HFFc6 (cell line): ENCODE measurements at regions not wholly inside any gene's neighbourhood (a gene's known extent, or its start where the extent isn't known, plus 50 kb on each side); places are given as distances from the start of the nearest gene placed in this dataset.

Experiments used
- DNase-seq: peaks from one replicate; pipeline ENCODE4 v3.0.0-alpha.2; 2018
- H3K27ac Mint-ChIP-seq: 2 replicates; pipeline ENCODE4 v1.8.0; 2020; ENCODE audit warnings: mild to moderate bottlenecking, mixed read lengths
- H3K27me3 Mint-ChIP-seq: 2 replicates; pipeline ENCODE4 v1.8.0; 2021; ENCODE audit warnings: mild to moderate bottlenecking, moderate library complexity, mixed read lengths; ENCODE audit not compliant: insufficient read depth
- H3K36me3 Mint-ChIP-seq: 2 replicates; pipeline ENCODE4 v1.8.0; 2021; ENCODE audit warnings: low read depth, mixed read lengths
- H3K4me1 Mint-ChIP-seq: 2 replicates; pipeline ENCODE4 v1.8.0; 2020; ENCODE audit warnings: low read depth, mixed read lengths
- H3K4me3 Mint-ChIP-seq: 2 replicates; pipeline ENCODE4 v1.8.0; 2020; ENCODE audit warnings: mild to moderate bottlenecking, moderate library complexity, mixed read lengths
- H3K9me3 Mint-ChIP-seq: 2 replicates; pipeline ENCODE4 v1.8.0; 2020; ENCODE audit warnings: mild to moderate bottlenecking, mixed read lengths
- CTCF ChIP-seq: fragments of 200-600 bp; sonication (generic); IDR thresholded peaks from 2 replicates; pipeline ENCODE4 v1.5.0; 2021; ENCODE audit warnings: antibody characterized with exemption, mild to moderate bottlenecking

DNA sequence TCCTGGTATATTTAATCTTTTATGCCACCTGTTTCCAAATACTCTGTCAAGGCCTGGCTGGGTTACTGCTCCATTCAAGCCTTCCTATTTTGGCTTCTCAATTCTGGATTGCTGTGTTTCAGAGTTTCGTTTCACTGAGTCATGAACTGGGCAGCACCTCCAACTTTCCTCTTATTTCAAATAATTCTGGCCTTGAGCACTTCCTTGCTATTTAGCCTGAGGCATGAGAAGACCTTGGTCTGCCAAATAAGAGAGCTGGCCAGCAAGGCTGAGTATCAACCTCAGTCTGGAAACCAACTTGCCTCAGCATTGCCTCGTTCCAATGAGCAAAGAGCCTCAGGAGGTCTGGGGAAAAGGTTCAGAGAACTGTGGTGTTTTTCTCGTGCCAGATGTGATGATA is 66.6 kb downstream of the TNFAIP3 start:
- Mint-ChIP-seq H3K27ac (peak overlapping the region; percentile 56), H3K27me3 (no peaks in the 10 kb centered on the region; the same call in 1 of the 2 replicates), H3K36me3 (peaks cover 8% of the 10 kb centered on the region), H3K4me1 (peaks cover 32% of the 10 kb centered on the region), H3K9me3 (peaks cover 4% of the 10 kb centered on the region; the same call in 1 of the 2 replicates), H3K4me3 (0 out of 2 replicates have a peak overlapping the region, but pooled peaks have one; percentile 6)
- no peak for TF ChIP-seq CTCF
- DNase-seq: peak; percentile 94

DNA sequence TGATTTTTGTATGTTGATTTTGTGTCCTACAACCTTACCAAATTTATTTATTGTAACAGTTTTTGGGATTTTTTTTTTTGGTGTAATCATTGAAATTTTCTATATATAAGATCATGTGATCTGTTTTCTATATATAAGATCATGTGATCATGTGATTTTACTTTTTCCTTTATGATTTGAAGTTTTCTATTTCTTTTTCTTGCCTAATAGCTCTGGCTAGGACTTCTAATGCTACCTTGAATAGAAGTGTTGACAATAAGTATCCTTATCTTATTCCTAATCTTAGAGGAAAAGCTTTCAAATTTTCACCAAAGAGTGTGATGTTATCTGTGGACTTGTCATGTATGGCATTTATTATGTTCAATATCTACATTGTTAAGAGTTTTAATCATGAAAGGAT is 69.7 kb downstream of the TNFAIP3 start:
- no peak overlapping the region for H3K4me3 Mint-ChIP-seq
- DNase-seq: no peak
- no peak for TF ChIP-seq CTCF
- no peak overlapping the region for H3K27ac Mint-ChIP-seq
- peaks cover 4% of the 10 kb centered on the region; the same call in 1 of the 2 replicates for H3K9me3 Mint-ChIP-seq
- peaks cover 12% of the 10 kb centered on the region for H3K36me3 Mint-ChIP-seq
- H3K4me1 Mint-ChIP-seq: peaks cover 34% of the 10 kb centered on the region
- no peaks in the 10 kb centered on the region; the same call in 1 of the 2 replicates for H3K27me3 Mint-ChIP-seq

DNA sequence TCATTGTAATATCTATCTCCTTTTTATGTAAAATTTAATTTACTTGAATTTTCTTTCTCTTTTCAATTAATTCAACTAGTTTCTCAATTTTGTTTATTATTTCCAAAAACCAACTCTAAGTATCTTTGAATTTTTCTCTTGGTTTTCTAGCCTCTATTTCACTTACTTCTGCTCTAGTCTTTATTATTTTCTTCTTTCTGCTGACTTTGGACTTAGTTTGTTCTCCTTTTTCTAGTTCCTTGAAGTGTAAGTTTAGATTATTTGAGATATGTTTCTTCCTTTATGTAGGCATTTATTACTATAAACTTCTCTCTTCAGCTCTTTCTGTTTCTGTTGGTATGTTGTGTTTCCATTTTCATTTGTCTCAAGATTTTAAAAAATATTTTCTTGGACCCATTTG is 70.8 kb downstream of the TNFAIP3 start:
- peaks cover 4% of the 10 kb centered on the region; the same call in 1 of the 2 replicates for H3K9me3 Mint-ChIP-seq
- peaks cover 31% of the 10 kb centered on the region for H3K4me1 Mint-ChIP-seq
- no peaks in the 10 kb centered on the region for H3K27me3 Mint-ChIP-seq
- H3K4me3 Mint-ChIP-seq: no peak overlapping the region
- peaks cover 12% of the 10 kb centered on the region for H3K36me3 Mint-ChIP-seq
- DNase-seq: no peak
- H3K27ac Mint-ChIP-seq: no peak overlapping the region
- no peak for TF ChIP-seq CTCF

DNA sequence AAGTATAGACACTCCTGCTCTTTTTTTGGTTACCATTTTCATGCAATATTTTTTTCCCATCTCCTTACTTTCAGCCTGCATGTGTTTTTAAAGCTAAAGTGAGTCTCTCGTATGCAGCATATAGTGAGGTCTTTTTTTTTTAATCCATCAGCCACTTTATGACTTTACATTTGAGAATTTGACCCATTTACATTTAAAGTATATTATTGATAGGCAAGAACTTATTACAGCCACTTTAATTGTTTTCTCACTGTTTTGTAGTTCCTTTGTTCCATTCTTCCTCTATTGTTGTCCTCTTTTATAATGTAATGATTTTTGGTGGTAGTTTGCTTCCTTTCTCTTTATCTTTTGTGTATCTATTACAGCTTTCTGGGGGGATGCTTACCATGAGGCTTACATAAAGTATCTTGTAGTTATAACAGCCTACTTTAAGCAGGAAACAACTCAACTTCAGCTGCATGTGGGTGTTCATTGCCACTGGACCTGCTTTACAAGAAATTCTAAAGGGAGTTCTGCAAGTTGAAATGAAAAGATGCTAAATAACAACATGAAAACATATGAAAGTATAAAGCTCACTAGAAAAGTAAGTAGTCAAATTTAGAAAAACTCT is 71.8 kb downstream of the TNFAIP3 start:
- peaks cover 23% of the 10 kb centered on the region for H3K4me1 Mint-ChIP-seq
- no peaks in the 10 kb centered on the region for H3K27me3 Mint-ChIP-seq
- no peak overlapping the region for H3K27ac Mint-ChIP-seq
- H3K36me3 Mint-ChIP-seq: peaks cover 8% of the 10 kb centered on the region; the same call in 1 of the 2 replicates
- TF ChIP-seq CTCF: no peak
- DNase-seq: no peak
- peaks cover 4% of the 10 kb centered on the region; the same call in 1 of the 2 replicates for H3K9me3 Mint-ChIP-seq
- H3K4me3 Mint-ChIP-seq: no peak overlapping the region

DNA sequence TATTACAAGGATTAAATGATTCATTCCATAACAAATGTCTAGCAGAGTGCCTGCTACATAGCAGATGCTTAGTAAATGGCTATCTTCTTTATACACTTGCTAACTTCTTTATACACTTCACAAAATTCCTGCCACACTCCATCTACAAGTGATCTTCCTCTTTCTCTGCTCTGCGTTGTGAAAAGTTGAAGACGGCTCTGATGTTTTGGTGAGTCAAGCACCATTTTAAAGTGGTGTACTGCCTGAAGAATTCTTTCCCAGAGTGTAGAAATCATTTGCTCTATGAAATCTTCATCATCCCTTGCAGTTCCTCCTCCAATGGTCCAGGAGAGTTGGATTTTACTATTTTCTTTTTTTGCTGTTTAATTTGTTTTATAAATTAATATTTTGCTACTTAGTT is 74.9 kb downstream of the TNFAIP3 start:
- peaks cover 29% of the 10 kb centered on the region for H3K4me1 Mint-ChIP-seq
- TF ChIP-seq CTCF: no peak
- 0 out of 2 replicates have a peak, but pooled peaks cover 4% of the 10 kb centered on the region for H3K9me3 Mint-ChIP-seq
- peaks cover 8% of the 10 kb centered on the region; the same call in 1 of the 2 replicates for H3K36me3 Mint-ChIP-seq
- no peak overlapping the region for H3K27ac Mint-ChIP-seq
- no peaks in the 10 kb centered on the region for H3K27me3 Mint-ChIP-seq
- no peak for DNase-seq
- H3K4me3 Mint-ChIP-seq: no peak overlapping the region
